ENCODE measurements at regions not wholly inside any gene's neighbourhood (a gene's known extent, or its start where the extent isn't known, plus 50 kb on each side); places are given as distances from the start of the nearest gene placed in this dataset.

- FAIRE-seq = no peak
- ChIA-PET POLR2A (no interaction called here), CTCF (no interaction called here)
- Histone ChIP-seq H3K27me3 (ENCODE audit: control insufficient read depth in 2 of 2, insufficient read depth in 2 of 2, low read length in 2 of 2) (no peaks in the 10 kb centered on the region), H3K9me3 (replicated peaks; ENCODE audit: control insufficient read depth, insufficient read depth, low read length) (no peaks in the 10 kb centered on the region), H3K79me2 (ENCODE audit: control insufficient read depth, insufficient read depth, low read length) (no peaks in the 10 kb centered on the region), H3K4me3 (replicated peaks in 1 of 3; ENCODE audit: insufficient read depth in 1 of 3, low read depth in 1 of 3, low read length in 3 of 3) (no peak overlapping the region), H3K4me1 (ENCODE audit: control insufficient read depth, extremely low read depth, insufficient read depth, low read length) (peaks cover 23% of the 10 kb centered on the region), H3K9ac (replicated peaks; ENCODE audit: extremely low read depth, insufficient read depth, low read length) (no peak overlapping the region), H3K36me3 (ENCODE audit: control insufficient read depth in 2 of 2, extremely low read depth in 1 of 2, insufficient read depth in 2 of 2, low read length in 2 of 2) (no peaks in the 10 kb centered on the region), H3K4me2 (ENCODE audit: insufficient read depth, low read length) (no peak overlapping the region), H3K27ac (ENCODE audit: insufficient read depth, low read depth, low read length) (no peak overlapping the region), H2AFZ (ENCODE audit: low read depth, low read length) (no peak overlapping the region), H3K9me1 (replicated peaks; ENCODE audit: control insufficient read depth, extremely low read depth, insufficient read depth, low read length) (no peaks in the 10 kb centered on the region), H4K20me1 (replicated peaks; ENCODE audit: control insufficient read depth, extremely low read depth, insufficient read depth, low read length) (no peaks in the 10 kb centered on the region)
- DNase-seq (ENCODE audit: low read depth, low spot score) = no peak
- intact Hi-C loops (cut with micrococcal nuclease) = no loop called here
- TF ChIP-seq POLR2A (IDR thresholded peaks at IDR 0.05; ENCODE audit: low read depth, low read length) (no peak), JUN (IDR thresholded peaks at IDR 0.05; ENCODE audit: borderline replicate concordance, insufficient read depth, insufficient read length, low read depth) (no peak), MAX (IDR thresholded peaks at IDR 0.05; ENCODE audit: insufficient read depth, insufficient read length) (no peak), POLR2AphosphoS5 (IDR thresholded peaks at IDR 0.05; ENCODE audit: insufficient read depth, low read depth, low read length) (no peak), FOS (IDR thresholded peaks at IDR 0.05; ENCODE audit: borderline replicate concordance, insufficient read depth, low read length) (no peak), EZH2 (IDR thresholded peaks at IDR 0.05; ENCODE audit: borderline replicate concordance, low read depth, low read length, severe bottlenecking) (no peak), CTCF (IDR thresholded peaks at IDR 0.05; ENCODE audit: extremely low read depth in 1 of 2, insufficient read depth in 1 of 2, low read depth in 1 of 2, low read length in 2 of 2) (no peak), MYC (IDR thresholded peaks at IDR 0.05; ENCODE audit: low read depth, low read length) (no peak), GATA2 (IDR thresholded peaks at IDR 0.05; ENCODE audit: insufficient read depth, insufficient read length, low read depth, low read length) (no peak)
- no TSS peak for BruUV-seq (replicated peaks)
- dilution Hi-C loops (cut with MboI; ENCODE audit: extremely low pct_ligation_motif_present, low sequenced_read_pairs) = no loop called here
Measured at GRCh38 chr2:46844034-46844433, 71.6 kb downstream of the MCFD2 start.
